T-cell (primary cell): ENCODE measurements at regions not wholly inside any gene's neighbourhood (a gene's known extent, or its start where the extent isn't known, plus 50 kb on each side); places are given as distances from the start of the nearest gene placed in this dataset.

Experiments
- ATAC-seq, 4 experiments: fragments of 200-7000 bp in 3 of 4; fragments of 150-1000 bp in 1 of 4; cut with Tn5 transposase; replicated peaks in 1 of 4; 1 replicate in 3 of 4; 2 replicates in 1 of 4; pipeline ENCODE4 v1.10.0; 2021; ENCODE audit warnings: moderate library complexity in 3 of 4, mild to moderate bottlenecking in 2 of 4, moderate number of reproducible peaks in 1 of 4
- CTCF ChIA-PET, 2 donors: fragments of 300-600 bp; sonication (Branson Sonifier 250); formaldehyde crosslinking; loops; one replicate each; lab custom pipeline; 2022; ENCODE audit warnings: antibody characterized with exemption in 2 of 2; lab: Charles Lee
- POLR2A ChIA-PET, 2 donors: fragments of 300-600 bp; sonication (Branson Sonifier 250); formaldehyde crosslinking; loops; one replicate each; lab custom pipeline; 2022; ENCODE audit warnings: antibody characterized with exemption in 2 of 2; lab: Charles Lee
- DNase-seq, 35 experiments: peaks; one replicate each; pipeline versions ENCODE4 v3.0.0 to v3.0.0-alpha.2; 2013 to 2023
- H3K27ac ChIP-seq: one replicate; pipeline ENCODE4 v1.5.1; 2013; ENCODE audit warnings: low read length
- H3K27me3 ChIP-seq, 2 experiments: replicated peaks in 1 of 2; 1 replicate in 1 of 2; 2 replicates in 1 of 2; pipeline versions ENCODE4 v1.6.1 to v1.7.0; 2013; ENCODE audit warnings: low read length in 1 of 2, mixed read lengths in 1 of 2; ENCODE audit not compliant: control insufficient read depth in 2 of 2, insufficient read depth in 2 of 2; ENCODE audit errors: extremely low read depth in 1 of 2
- H3K36me3 ChIP-seq, 2 donors: 1 replicate in 1 of 2; 2 replicates in 1 of 2; pipeline versions ENCODE4 v1.6.1 to v1.7.0; 2013; ENCODE audit warnings: low read length in 1 of 2; ENCODE audit not compliant: control insufficient read depth in 2 of 2, insufficient read depth in 1 of 2; ENCODE audit errors: extremely low read depth in 1 of 2
- H3K4me1 ChIP-seq, 2 experiments: 1 replicate in 1 of 2; 2 replicates in 1 of 2; pipeline versions ENCODE4 v1.6.1 to v1.7.0; 2013; ENCODE audit warnings: low read length in 2 of 2, mixed read lengths in 1 of 2; ENCODE audit not compliant: insufficient read depth in 2 of 2, control insufficient read depth in 1 of 2; ENCODE audit errors: extremely low read depth in 1 of 2
- H3K4me3 ChIP-seq, 2 donors: 1 replicate in 1 of 2; 2 replicates in 1 of 2; pipeline versions ENCODE4 v1.5.1 to v1.7.0; 2013; ENCODE audit warnings: mild to moderate bottlenecking in 2 of 2, low read length in 1 of 2, moderate library complexity in 1 of 2; ENCODE audit not compliant: control insufficient read depth in 1 of 2; ENCODE audit errors: extremely low read depth in 1 of 2
- H3K9me3 ChIP-seq: 2 replicates; pipeline ENCODE4 v1.7.0; 2013
- H3K27ac Mint-ChIP-seq, 2 donors: one replicate each; pipeline ENCODE4 v1.8.0; 2020 to 2021; ENCODE audit warnings: mild to moderate bottlenecking in 2 of 2, mixed read lengths in 2 of 2
- H3K27me3 Mint-ChIP-seq, 2 donors: one replicate each; pipeline ENCODE4 v1.8.0; 2021 to 2022; ENCODE audit warnings: mixed read lengths in 2 of 2
- H3K36me3 Mint-ChIP-seq: one replicate; pipeline ENCODE4 v1.8.0; 2021; ENCODE audit warnings: mixed read lengths
- H3K4me1 Mint-ChIP-seq, 3 donors: one replicate each; pipeline ENCODE4 v1.8.0; 2020 to 2022; ENCODE audit warnings: mixed read lengths in 3 of 3, mild to moderate bottlenecking in 1 of 3
- H3K4me3 Mint-ChIP-seq, 3 donors: one replicate each; pipeline ENCODE4 v1.8.0; 2020 to 2022; ENCODE audit warnings: mild to moderate bottlenecking in 3 of 3, mixed read lengths in 3 of 3, moderate library complexity in 3 of 3
- H3K9me3 Mint-ChIP-seq, 3 donors: one replicate each; pipeline ENCODE4 v1.8.0; 2020 to 2022; ENCODE audit warnings: mixed read lengths in 3 of 3
- WGBS: methylation state at CpG from one replicate; pipeline ENCODE4 v1.1.5; 2013; ENCODE audit warnings: missing lambda C conversion rate; ENCODE audit not compliant: insufficient coverage; 5-methylcytosine and 5-hydroxymethylcytosine counted together

- Mint-ChIP-seq H3K27me3 (peaks cover 5 to 9% of the 10 kb centered on the region in 2 donors), H3K27ac (no peak overlapping the region), H3K4me3 (no peak overlapping the region), H3K4me1 (peaks cover 0 to 10% (median 7%) of the 10 kb centered on the region in 3 donors), H3K36me3 (no peaks in the 10 kb centered on the region), H3K9me3 (no peaks in the 10 kb centered on the region)
- no peaks in the 10 kb centered on the region for H3K9me3 ChIP-seq
- CTCF ChIA-PET = interaction anchor here in 1 of 2 donors (0.6 kb wide), 1 partner anchor 14 kb away, joined by 4 read pairs; no protein-coding TSS in a partner anchor
- H3K4me1 ChIP-seq = peaks cover 0 to 2% of the 10 kb centered on the region in 2 experiments
- H3K36me3 ChIP-seq = no peaks in the 10 kb centered on the region
- POLR2A ChIA-PET = no interaction called here
- no peak for DNase-seq
- no peak overlapping the region for H3K27ac ChIP-seq
- no peak overlapping the region for H3K4me3 ChIP-seq
- ATAC-seq = no peak
- H3K27me3 ChIP-seq = no peaks in the 10 kb centered on the region
- 84% methylated on average over 5 of the region's 8 CpGs for WGBS
Measured at GRCh38 chr4:159434871-159435241, 332.0 kb downstream of the RAPGEF2 start.

GRCh38 chr4:159435561-159436023 is 332.7 kb downstream of the RAPGEF2 start:
- CTCF ChIA-PET = no interaction called here
- ATAC-seq (no peak), DNase-seq (no peak)
- H3K4me3 ChIP-seq = no peak overlapping the region
- no peak overlapping the region for H3K27ac ChIP-seq
- WGBS = 0% methylated on average over 1 of the region's 3 CpGs
- Mint-ChIP-seq H3K4me1 (peaks cover 0 to 8% (median 7%) of the 10 kb centered on the region in 3 donors), H3K27me3 (peaks cover 5 to 9% of the 10 kb centered on the region in 2 donors), H3K4me3 (no peak overlapping the region), H3K27ac (no peak overlapping the region), H3K9me3 (no peaks in the 10 kb centered on the region), H3K36me3 (no peaks in the 10 kb centered on the region)
- POLR2A ChIA-PET = no interaction called here
- no peaks in the 10 kb centered on the region for H3K9me3 ChIP-seq
- no peaks in the 10 kb centered on the region for H3K36me3 ChIP-seq
- H3K27me3 ChIP-seq = no peaks in the 10 kb centered on the region
- H3K4me1 ChIP-seq = peaks cover 0 to 2% of the 10 kb centered on the region in 2 experiments

- POLR2A ChIA-PET = no interaction called here
- Mint-ChIP-seq H3K27me3 (peaks cover 7 to 20% of the 10 kb centered on the region in 2 donors), H3K27ac (no peak overlapping the region), H3K4me3 (no peak overlapping the region), H3K4me1 (no peaks in the 10 kb centered on the region), H3K36me3 (no peaks in the 10 kb centered on the region), H3K9me3 (no peaks in the 10 kb centered on the region)
- CTCF ChIA-PET = no interaction called here
- WGBS = 100% methylated on average over 1 of the region's 3 CpGs
- ATAC-seq = no peak
- H3K4me3 ChIP-seq = no peak overlapping the region
- H3K36me3 ChIP-seq = no peaks in the 10 kb centered on the region
- H3K9me3 ChIP-seq = no peaks in the 10 kb centered on the region
- no peaks in the 10 kb centered on the region for H3K4me1 ChIP-seq
- H3K27me3 ChIP-seq = peaks cover 0 to 3% of the 10 kb centered on the region in 2 experiments
- no peak overlapping the region for H3K27ac ChIP-seq
- DNase-seq = no peak
Measured at GRCh38 chr4:159443975-159444374, 341.1 kb downstream of the RAPGEF2 start.

GRCh38 chr4:159444678-159445077 is 341.8 kb downstream of the RAPGEF2 start:
- Mint-ChIP-seq H3K27me3 (peaks cover 7 to 20% of the 10 kb centered on the region in 2 donors), H3K4me3 (no peak overlapping the region), H3K36me3 (no peaks in the 10 kb centered on the region), H3K27ac (no peak overlapping the region), H3K4me1 (no peaks in the 10 kb centered on the region), H3K9me3 (no peaks in the 10 kb centered on the region)
- 17% methylated on average over 1 of the region's 1 CpG for WGBS
- CTCF ChIA-PET = no interaction called here
- Histone ChIP-seq H3K4me1 (no peaks in the 10 kb centered on the region), H3K27ac (no peak overlapping the region), H3K4me3 (no peak overlapping the region), H3K9me3 (no peaks in the 10 kb centered on the region), H3K36me3 (no peaks in the 10 kb centered on the region), H3K27me3 (peaks cover 0 to 3% of the 10 kb centered on the region in 2 experiments)
- no peak for DNase-seq
- POLR2A ChIA-PET = no interaction called here
- ATAC-seq = no peak

GRCh38 chr4:159445692-159446091 is 342.8 kb downstream of the RAPGEF2 start:
- Histone ChIP-seq H3K4me1 (no peaks in the 10 kb centered on the region), H3K27me3 (peaks cover 0 to 3% of the 10 kb centered on the region in 2 experiments), H3K36me3 (no peaks in the 10 kb centered on the region), H3K27ac (no peak overlapping the region), H3K4me3 (no peak overlapping the region), H3K9me3 (no peaks in the 10 kb centered on the region)
- no peaks in the 10 kb centered on the region for H3K9me3 Mint-ChIP-seq
- WGBS = no CpG with 5 or more reads among the region's 2 CpGs
- CTCF ChIA-PET = interaction anchor here in 1 of 2 donors (0.6 kb wide), 1 partner anchor 439 kb away, joined by 3 read pairs; no protein-coding TSS in a partner anchor
- H3K27ac Mint-ChIP-seq = no peak overlapping the region
- ATAC-seq = no peak
- H3K4me1 Mint-ChIP-seq = no peaks in the 10 kb centered on the region
- H3K4me3 Mint-ChIP-seq = no peak overlapping the region
- H3K27me3 Mint-ChIP-seq = peaks cover 7 to 20% of the 10 kb centered on the region in 2 donors
- POLR2A ChIA-PET = no interaction called here
- no peaks in the 10 kb centered on the region for H3K36me3 Mint-ChIP-seq
- DNase-seq = no peak

- Histone ChIP-seq H3K4me3 (no peak overlapping the region), H3K27ac (no peak overlapping the region), H3K27me3 (peaks cover 0 to 3% of the 10 kb centered on the region in 2 experiments), H3K36me3 (no peaks in the 10 kb centered on the region), H3K4me1 (no peaks in the 10 kb centered on the region), H3K9me3 (no peaks in the 10 kb centered on the region)
- no peak overlapping the region for H3K27ac Mint-ChIP-seq
- peak in 2 of 4 experiments; percentile 54 for ATAC-seq
- peaks cover 7 to 20% of the 10 kb centered on the region in 2 donors for H3K27me3 Mint-ChIP-seq
- H3K36me3 Mint-ChIP-seq = no peaks in the 10 kb centered on the region
- no peaks in the 10 kb centered on the region for H3K9me3 Mint-ChIP-seq
- peak in 1 of 35 experiments; percentile 28 for DNase-seq
- H3K4me3 Mint-ChIP-seq = no peak overlapping the region
- ChIA-PET POLR2A (no interaction called here), CTCF (no interaction called here)
- 84% methylated on average over 3 of the region's 6 CpGs for WGBS
- no peaks in the 10 kb centered on the region for H3K4me1 Mint-ChIP-seq
Measured at GRCh38 chr4:159446266-159446976, 343.5 kb downstream of the RAPGEF2 start.
